ENCODE measurements at regions not wholly inside any gene's neighbourhood (a gene's known extent, or its start where the extent isn't known, plus 50 kb on each side); places are given as distances from the start of the nearest gene placed in this dataset.

DNA sequence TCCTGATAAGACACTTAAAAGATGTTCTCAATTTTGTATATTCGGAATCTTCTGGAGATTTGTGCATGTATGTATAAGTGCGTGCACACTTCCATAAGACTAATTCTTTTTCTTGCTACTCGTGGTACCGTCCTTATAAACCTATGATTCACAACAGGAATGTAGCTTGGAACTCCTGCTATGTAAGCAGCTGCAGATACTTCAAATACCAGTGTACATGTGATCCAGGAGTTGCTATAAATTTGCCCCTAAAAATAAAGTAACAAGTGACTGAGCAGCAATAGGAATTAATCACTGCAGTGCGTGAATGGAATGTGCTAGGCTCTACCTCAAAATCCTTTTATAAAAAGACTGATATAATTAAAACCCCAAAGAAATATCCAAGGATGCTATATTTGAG lies 214.9 kb downstream of the KLF5 start:
- TF ChIP-seq, protein P1, sequence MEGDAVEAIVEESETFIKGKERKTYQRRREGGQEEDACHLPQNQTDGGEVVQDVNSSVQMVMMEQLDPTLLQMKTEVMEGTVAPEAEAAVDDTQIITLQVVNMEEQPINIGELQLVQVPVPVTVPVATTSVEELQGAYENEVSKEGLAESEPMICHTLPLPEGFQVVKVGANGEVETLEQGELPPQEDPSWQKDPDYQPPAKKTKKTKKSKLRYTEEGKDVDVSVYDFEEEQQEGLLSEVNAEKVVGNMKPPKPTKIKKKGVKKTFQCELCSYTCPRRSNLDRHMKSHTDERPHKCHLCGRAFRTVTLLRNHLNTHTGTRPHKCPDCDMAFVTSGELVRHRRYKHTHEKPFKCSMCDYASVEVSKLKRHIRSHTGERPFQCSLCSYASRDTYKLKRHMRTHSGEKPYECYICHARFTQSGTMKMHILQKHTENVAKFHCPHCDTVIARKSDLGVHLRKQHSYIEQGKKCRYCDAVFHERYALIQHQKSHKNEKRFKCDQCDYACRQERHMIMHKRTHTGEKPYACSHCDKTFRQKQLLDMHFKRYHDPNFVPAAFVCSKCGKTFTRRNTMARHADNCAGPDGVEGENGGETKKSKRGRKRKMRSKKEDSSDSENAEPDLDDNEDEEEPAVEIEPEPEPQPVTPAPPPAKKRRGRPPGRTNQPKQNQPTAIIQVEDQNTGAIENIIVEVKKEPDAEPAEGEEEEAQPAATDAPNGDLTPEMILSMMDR (IDR thresholded peaks at IDR 0.05): no peak
- no peak for TF ChIP-seq EP300 (IDR thresholded peaks at IDR 0.05)
- no peak for TF ChIP-seq POLR2A (IDR thresholded peaks at IDR 0.05)
